Left ventricle myocardium inferior (tissue), 1 donor: ENCODE measurements at regions not wholly inside any gene's neighbourhood (a gene's known extent, or its start where the extent isn't known, plus 50 kb on each side); places are given as distances from the start of the nearest gene placed in this dataset.
"Not testable (repeated sequence)": the region's sequence is repeated elsewhere in the genome, so short reads cannot be mapped to it uniquely, and the experiment has no call there.

ENCODE experiments used
- DNase-seq: peaks from one replicate; pipeline ENCODE4 v3.0.0-alpha.2; 2020
- H3K27ac ChIP-seq: fragments of 200-600 bp; replicated peaks from 2 replicates; pipeline ENCODE4 v1.8.0; 2021
- H3K27me3 ChIP-seq: fragments of 200-600 bp; 2 replicates; pipeline ENCODE4 v1.8.0; 2021; ENCODE audit warnings: low read depth
- H3K36me3 ChIP-seq: fragments of 200-600 bp; 2 replicates; pipeline ENCODE4 v1.8.0; 2021
- H3K4me1 ChIP-seq: fragments of 200-600 bp; 2 replicates; pipeline ENCODE4 v1.8.0; 2021
- H3K4me3 ChIP-seq: fragments of 200-600 bp; 2 replicates; pipeline ENCODE4 v1.8.0; 2021; ENCODE audit warnings: mild to moderate bottlenecking, moderate library complexity
- H3K9me3 ChIP-seq: fragments of 200-600 bp; replicated peaks from 2 replicates; pipeline ENCODE4 v1.8.0; 2021
- CTCF ChIP-seq: fragments of 200-600 bp; IDR thresholded peaks from 2 replicates; pipeline ENCODE4 v1.8.0; 2021; ENCODE audit warnings: antibody characterized with exemption, mild to moderate bottlenecking, borderline replicate concordance
- intact Hi-C: fragments of 100-400 bp; cut with micrococcal nuclease; formaldehyde crosslinking; loops from one replicate; pipeline ENCODE4 v1.11.0; 2022
- donor health status: DM: no; HTN: yes; CAD: no; lungs with severe emphysema.

- Histone ChIP-seq H3K4me1 (no peaks in the 10 kb centered on the region), H3K9me3 (peaks cover 22% of the 10 kb centered on the region), H3K27me3 (peaks cover 5% of the 10 kb centered on the region), H3K27ac (no peak overlapping the region), H3K36me3 (no peaks in the 10 kb centered on the region), H3K4me3 (no peak overlapping the region)
- no peak for DNase-seq
- TF ChIP-seq CTCF: no peak
- intact Hi-C loops: no loop called here
These were observed 106.2 kb downstream of the TUBA3C start for GRCh38 chr13:19075418-19075817.

GRCh38 chr13:19074519-19074918 is 107.1 kb downstream of the TUBA3C start:
- intact Hi-C loops: no loop called here
- no peak for TF ChIP-seq CTCF

GRCh38 chr13:19074106-19074505 is 107.5 kb downstream of the TUBA3C start:
- intact Hi-C loops, DNase-seq, H3K4me1 ChIP-seq, H3K27me3 ChIP-seq, H3K27ac ChIP-seq, H3K4me3 ChIP-seq, H3K36me3 ChIP-seq: not testable (repeated sequence)
- H3K9me3 ChIP-seq: peaks cover 11% of the 10 kb centered on the region

More at GRCh38 chr13:19074519-19074918, 107.1 kb downstream of the TUBA3C start:
- peaks cover 15% of the 10 kb centered on the region for H3K9me3 ChIP-seq
- no peak for DNase-seq
- no peaks in the 10 kb centered on the region for H3K4me1 ChIP-seq
- H3K27ac ChIP-seq: no peak overlapping the region
- H3K4me3 ChIP-seq: no peak overlapping the region
- H3K36me3 ChIP-seq: no peaks in the 10 kb centered on the region
- H3K27me3 ChIP-seq: peaks cover 5% of the 10 kb centered on the region

GRCh38 chr13:19072956-19073706 is 108.5 kb downstream of the TUBA3C start:
- intact Hi-C loops, H3K9me3 ChIP-seq, H3K27me3 ChIP-seq, H3K4me1 ChIP-seq, H3K36me3 ChIP-seq, H3K4me3 ChIP-seq, DNase-seq, H3K27ac ChIP-seq: not testable (repeated sequence)

- H3K4me1 ChIP-seq: no peaks in the 10 kb centered on the region
- H3K4me3 ChIP-seq: no peak overlapping the region
- H3K27ac ChIP-seq: no peak overlapping the region
- TF ChIP-seq CTCF: no peak
- H3K9me3 ChIP-seq: peaks cover 2% of the 10 kb centered on the region
- H3K27me3 ChIP-seq: peaks cover 5% of the 10 kb centered on the region
- H3K36me3 ChIP-seq: no peaks in the 10 kb centered on the region
- DNase-seq: no peak
- intact Hi-C loops: no loop called here
These were observed 109.1 kb downstream of the TUBA3C start for GRCh38 chr13:19072543-19072942.

GRCh38 chr13:19071161-19071936 is 110.3 kb downstream of the TUBA3C start:
- peaks cover 7% of the 10 kb centered on the region for H3K9me3 ChIP-seq
- no peak for DNase-seq
- H3K4me1 ChIP-seq: no peaks in the 10 kb centered on the region
- no peak overlapping the region for H3K27ac ChIP-seq
- intact Hi-C loops: no loop called here
- H3K27me3 ChIP-seq: peaks cover 5% of the 10 kb centered on the region
- H3K4me3 ChIP-seq: no peak overlapping the region
- H3K36me3 ChIP-seq: no peaks in the 10 kb centered on the region
- no peak for TF ChIP-seq CTCF
